ENCODE measurements at regions not wholly inside any gene's neighbourhood (a gene's known extent, or its start where the extent isn't known, plus 50 kb on each side); places are given as distances from the start of the nearest gene placed in this dataset.

GRCh38 chr5:136836093-136836492, 470.7 kb upstream of the TRPC7 start:
- ChIA-PET POLR2A (no interaction called here), CTCF (no interaction called here)
- DNase-seq (ENCODE audit: low read depth in 1 of 2, low spot score in 1 of 2) (no peak), FAIRE-seq (no peak), ATAC-seq (no peak)
- H3K4me3 ChIP-seq = no peak overlapping the region
- H3K4me1 ChIP-seq = no peaks in the 10 kb centered on the region
- no peak overlapping the region for H3K27ac ChIP-seq
- 0% methylated on average over 1 of the region's 1 CpG for WGBS (ENCODE audit: missing lambda C conversion rate)
- TF ChIP-seq JUN (IDR thresholded peaks at IDR 0.05) (no peak), JUNB (IDR thresholded peaks at IDR 0.05) (no peak), HDAC2 (IDR thresholded peaks at IDR 0.05) (no peak), RNF2 (IDR thresholded peaks at IDR 0.05; ENCODE audit: borderline replicate concordance, low read depth) (no peak), KDM5A (IDR thresholded peaks at IDR 0.05) (no peak), GATA3 (IDR thresholded peaks at IDR 0.05; ENCODE audit: borderline replicate concordance) (no peak), ATOH8 (CRISPR knock-in tag; IDR thresholded peaks at IDR 0.05; ENCODE audit: low read depth) (no peak), NPAS2 (CRISPR knock-in tag; IDR thresholded peaks at IDR 0.05; ENCODE audit: borderline replicate concordance) (no peak), E2F6 (IDR thresholded peaks at IDR 0.05; ENCODE audit: borderline replicate concordance, low read depth) (no peak), HOXB5 (CRISPR knock-in tag; IDR thresholded peaks at IDR 0.05) (no peak), TFCP2L1 (CRISPR knock-in tag; IDR thresholded peaks at IDR 0.05) (no peak), HMGXB4 (CRISPR knock-in tag; IDR thresholded peaks at IDR 0.05; ENCODE audit: borderline replicate concordance) (no peak), RAD21 (conservative IDR thresholded peaks at IDR 0.05 in 1 of 2, IDR thresholded peaks at IDR 0.05 in 1 of 2) (no peak), PBX3 (IDR thresholded peaks at IDR 0.05) (no peak), CHD4 (IDR thresholded peaks at IDR 0.05; ENCODE audit: borderline replicate concordance) (no peak), SMC3 (IDR thresholded peaks at IDR 0.05) (no peak)
- no peaks in the 10 kb centered on the region for H3K9me3 ChIP-seq
- H3K4me2 ChIP-seq = no peak overlapping the region

- Histone ChIP-seq H3K9me3 (no peaks in the 10 kb centered on the region), H3K4me1 (no peaks in the 10 kb centered on the region), H3K4me3 (no peak overlapping the region), H3K27ac (no peak overlapping the region), H3K4me2 (no peak overlapping the region)
- TF ChIP-seq ESRRA (IDR thresholded peaks at IDR 0.05; ENCODE audit: borderline replicate concordance, low read length) = no peak
- TF ChIP-seq FOXS1 (CRISPR knock-in tag; IDR thresholded peaks at IDR 0.05) = no peak
- TF ChIP-seq NFE2L2 (conservative IDR thresholded peaks at IDR 0.05; ENCODE audit: low read length) = no peak
- no peak for TF ChIP-seq PHF8 (IDR thresholded peaks at IDR 0.05; ENCODE audit: borderline replicate concordance, low read depth)
- TF ChIP-seq ZFP36 (IDR thresholded peaks at IDR 0.05; ENCODE audit: borderline replicate concordance, partially characterized antibody) = no peak
- TF ChIP-seq RARB (CRISPR knock-in tag; IDR thresholded peaks at IDR 0.05) = no peak
- no peak for TF ChIP-seq REST (IDR thresholded peaks at IDR 0.05)
- WGBS (ENCODE audit: missing lambda C conversion rate) = 65% methylated on average over 1 of the region's 1 CpG
- ChIA-PET CTCF (no interaction called here), POLR2A (no interaction called here)
- DNase-seq (ENCODE audit: low read depth in 1 of 2, low spot score in 1 of 2) = no peak
- no peak for FAIRE-seq
- no peak; a peak in 1 of 6 replicates for ATAC-seq
Observed at GRCh38 chr5:136820848-136821247, 455.5 kb upstream of the TRPC7 start.

Data from A549 (cell line).